ENCODE measurements at regions not wholly inside any gene's neighbourhood (a gene's known extent, or its start where the extent isn't known, plus 50 kb on each side); places are given as distances from the start of the nearest gene placed in this dataset.
"Not testable (repeated sequence)": the region's sequence is repeated elsewhere in the genome, so short reads cannot be mapped to it uniquely, and the experiment has no call there.

- CTCF ChIA-PET; H3K36me3 Mint-ChIP-seq (ENCODE audit: insufficient read depth, unreplicated experiment); DNase-seq; H3K27me3 Mint-ChIP-seq (ENCODE audit: unreplicated experiment); H3K4me3 Mint-ChIP-seq (ENCODE audit: low read depth, unreplicated experiment); H3K27ac Mint-ChIP-seq (ENCODE audit: unreplicated experiment); H3K4me1 Mint-ChIP-seq (ENCODE audit: low read depth, unreplicated experiment); intact Hi-C loops (cut with micrococcal nuclease; ENCODE audit: unreplicated experiment); H3K9me3 Mint-ChIP-seq (ENCODE audit: low read depth, unreplicated experiment); BruUV-seq (replicated peaks): not testable (repeated sequence)
Observed at GRCh38 chr9:66601472-66601871, 299.1 kb upstream of the ZNF658 start.

DNA sequence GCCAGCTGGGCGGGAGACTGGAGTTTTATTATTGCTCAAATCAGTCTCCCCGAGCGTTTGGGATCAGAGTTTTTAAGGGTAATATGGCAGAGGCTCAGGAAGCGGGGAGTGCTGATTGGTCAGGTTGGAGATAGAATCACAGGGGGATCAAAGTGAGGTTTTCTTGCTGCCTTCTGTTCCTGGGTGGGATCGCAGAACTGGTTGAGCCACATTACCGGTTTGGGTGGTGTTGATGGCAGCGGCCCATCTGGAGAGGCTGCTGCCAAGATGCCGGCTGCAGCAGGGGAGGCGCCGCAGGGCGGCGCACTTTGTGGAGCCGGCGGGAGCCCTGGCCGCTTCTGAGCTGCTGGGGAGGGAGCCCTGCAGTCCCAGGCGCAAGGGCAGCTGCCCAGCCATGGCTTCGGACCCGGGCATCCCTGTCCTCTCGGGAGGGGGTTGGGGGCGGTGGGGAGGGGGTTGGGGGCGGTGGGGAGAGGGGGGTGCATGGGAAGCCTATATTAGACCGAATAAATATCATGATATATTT is 268.9 kb upstream of the ZNF658 start:
- CTCF ChIA-PET; H3K9me3 Mint-ChIP-seq (ENCODE audit: low read depth, unreplicated experiment); H3K4me3 Mint-ChIP-seq (ENCODE audit: low read depth, unreplicated experiment); H3K27ac Mint-ChIP-seq (ENCODE audit: unreplicated experiment); H3K36me3 Mint-ChIP-seq (ENCODE audit: insufficient read depth, unreplicated experiment); intact Hi-C loops (cut with micrococcal nuclease; ENCODE audit: unreplicated experiment); BruUV-seq (replicated peaks); H3K27me3 Mint-ChIP-seq (ENCODE audit: unreplicated experiment); H3K4me1 Mint-ChIP-seq (ENCODE audit: low read depth, unreplicated experiment): not testable (repeated sequence)
- peak; percentile 45 for DNase-seq

- BruUV-seq (replicated peaks); CTCF ChIA-PET; H3K4me1 Mint-ChIP-seq (ENCODE audit: low read depth, unreplicated experiment); H3K27me3 Mint-ChIP-seq (ENCODE audit: unreplicated experiment); H3K27ac Mint-ChIP-seq (ENCODE audit: unreplicated experiment); H3K36me3 Mint-ChIP-seq (ENCODE audit: insufficient read depth, unreplicated experiment); H3K9me3 Mint-ChIP-seq (ENCODE audit: low read depth, unreplicated experiment); H3K4me3 Mint-ChIP-seq (ENCODE audit: low read depth, unreplicated experiment); intact Hi-C loops (cut with micrococcal nuclease; ENCODE audit: unreplicated experiment); DNase-seq: not testable (repeated sequence)
Observed at GRCh38 chr9:66647675-66648074, 252.8 kb upstream of the ZNF658 start.

GRCh38 chr9:66690242-66690641 is 210.3 kb upstream of the ZNF658 start:
- H3K27ac Mint-ChIP-seq (ENCODE audit: unreplicated experiment); H3K9me3 Mint-ChIP-seq (ENCODE audit: low read depth, unreplicated experiment); CTCF ChIA-PET; DNase-seq; BruUV-seq (replicated peaks); H3K4me3 Mint-ChIP-seq (ENCODE audit: low read depth, unreplicated experiment); H3K36me3 Mint-ChIP-seq (ENCODE audit: insufficient read depth, unreplicated experiment); H3K27me3 Mint-ChIP-seq (ENCODE audit: unreplicated experiment); H3K4me1 Mint-ChIP-seq (ENCODE audit: low read depth, unreplicated experiment); intact Hi-C loops (cut with micrococcal nuclease; ENCODE audit: unreplicated experiment): not testable (repeated sequence)

GRCh38 chr9:66695561-66696240 is 204.8 kb upstream of the ZNF658 start:
- H3K36me3 Mint-ChIP-seq (ENCODE audit: insufficient read depth, unreplicated experiment); H3K4me3 Mint-ChIP-seq (ENCODE audit: low read depth, unreplicated experiment); H3K27ac Mint-ChIP-seq (ENCODE audit: unreplicated experiment); H3K9me3 Mint-ChIP-seq (ENCODE audit: low read depth, unreplicated experiment); H3K27me3 Mint-ChIP-seq (ENCODE audit: unreplicated experiment); intact Hi-C loops (cut with micrococcal nuclease; ENCODE audit: unreplicated experiment); CTCF ChIA-PET; DNase-seq; BruUV-seq (replicated peaks); H3K4me1 Mint-ChIP-seq (ENCODE audit: low read depth, unreplicated experiment): not testable (repeated sequence)

DNA sequence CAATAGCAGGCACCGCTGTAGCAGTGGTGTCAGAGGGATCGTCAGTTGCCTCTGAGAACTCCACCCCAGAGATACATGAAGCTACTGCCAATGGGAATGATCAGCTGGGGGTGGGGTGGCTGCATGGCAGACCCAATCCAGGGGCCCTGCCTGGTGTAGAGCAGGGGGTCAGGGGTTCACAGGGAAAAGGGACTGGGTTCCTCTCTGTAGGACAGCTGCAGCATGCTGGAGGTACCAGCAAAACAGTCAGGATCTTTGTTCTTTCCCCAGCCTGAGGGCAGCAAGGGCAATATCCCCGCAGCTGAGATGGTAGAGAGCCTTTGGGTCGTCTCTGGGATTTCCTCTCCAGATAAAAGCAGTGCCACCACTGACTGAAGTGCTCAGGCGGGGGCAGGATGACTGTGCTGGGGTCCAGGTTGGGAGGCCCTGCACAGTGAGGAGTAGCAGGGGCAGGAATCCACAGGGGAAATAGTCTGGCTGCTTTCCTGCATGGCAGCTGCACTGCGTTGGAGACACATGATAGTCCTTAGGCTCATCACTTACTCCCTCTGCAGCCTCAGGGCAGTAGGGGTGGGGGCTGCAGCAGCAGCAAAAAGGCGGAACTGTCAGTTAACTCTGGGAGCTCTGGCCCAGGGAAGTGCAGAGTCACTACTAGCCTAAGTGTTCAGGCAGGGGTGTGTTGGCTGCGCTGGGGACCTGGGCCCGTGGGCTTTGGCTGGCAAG is 203.0 kb upstream of the ZNF658 start:
- H3K4me3 Mint-ChIP-seq (ENCODE audit: low read depth, unreplicated experiment); intact Hi-C loops (cut with micrococcal nuclease; ENCODE audit: unreplicated experiment); BruUV-seq (replicated peaks); H3K4me1 Mint-ChIP-seq (ENCODE audit: low read depth, unreplicated experiment); CTCF ChIA-PET; H3K27ac Mint-ChIP-seq (ENCODE audit: unreplicated experiment); H3K27me3 Mint-ChIP-seq (ENCODE audit: unreplicated experiment); H3K36me3 Mint-ChIP-seq (ENCODE audit: insufficient read depth, unreplicated experiment); H3K9me3 Mint-ChIP-seq (ENCODE audit: low read depth, unreplicated experiment); DNase-seq: not testable (repeated sequence)

- DNase-seq; H3K9me3 Mint-ChIP-seq (ENCODE audit: low read depth, unreplicated experiment); H3K27ac Mint-ChIP-seq (ENCODE audit: unreplicated experiment); H3K4me1 Mint-ChIP-seq (ENCODE audit: low read depth, unreplicated experiment); BruUV-seq (replicated peaks); H3K27me3 Mint-ChIP-seq (ENCODE audit: unreplicated experiment); H3K4me3 Mint-ChIP-seq (ENCODE audit: low read depth, unreplicated experiment); intact Hi-C loops (cut with micrococcal nuclease; ENCODE audit: unreplicated experiment); H3K36me3 Mint-ChIP-seq (ENCODE audit: insufficient read depth, unreplicated experiment); CTCF ChIA-PET: not testable (repeated sequence)
Observed at GRCh38 chr9:66698066-66698455, 202.5 kb upstream of the ZNF658 start.

- H3K27ac Mint-ChIP-seq (ENCODE audit: unreplicated experiment); H3K4me3 Mint-ChIP-seq (ENCODE audit: low read depth, unreplicated experiment); DNase-seq; H3K9me3 Mint-ChIP-seq (ENCODE audit: low read depth, unreplicated experiment); intact Hi-C loops (cut with micrococcal nuclease; ENCODE audit: unreplicated experiment); CTCF ChIA-PET; H3K36me3 Mint-ChIP-seq (ENCODE audit: insufficient read depth, unreplicated experiment); H3K27me3 Mint-ChIP-seq (ENCODE audit: unreplicated experiment); BruUV-seq (replicated peaks); H3K4me1 Mint-ChIP-seq (ENCODE audit: low read depth, unreplicated experiment): not testable (repeated sequence)
Observed at GRCh38 chr9:66701411-66702377, 198.8 kb upstream of the ZNF658 start.

DNA sequence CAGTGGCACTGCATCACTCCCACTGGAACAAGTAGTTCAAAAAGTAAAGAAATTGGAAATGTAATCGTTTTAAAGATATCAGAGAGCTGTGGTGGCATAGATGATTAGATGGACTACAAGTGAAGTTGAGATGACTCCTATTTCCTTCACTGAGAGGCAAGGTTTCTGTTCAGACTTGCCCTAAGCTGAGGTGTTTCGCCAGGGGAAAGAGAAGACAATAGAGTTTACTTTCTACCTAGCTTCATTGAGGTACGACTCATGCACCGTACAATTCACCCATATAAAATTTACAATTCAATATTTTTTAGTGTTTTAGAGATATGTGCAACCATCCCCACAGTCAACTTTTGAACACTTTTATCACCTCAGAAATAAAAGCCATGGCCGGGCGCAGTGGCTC is 189.0 kb upstream of the ZNF658 start:
- H3K4me3 Mint-ChIP-seq (ENCODE audit: low read depth, unreplicated experiment); H3K36me3 Mint-ChIP-seq (ENCODE audit: insufficient read depth, unreplicated experiment); H3K27me3 Mint-ChIP-seq (ENCODE audit: unreplicated experiment); DNase-seq; BruUV-seq (replicated peaks); H3K4me1 Mint-ChIP-seq (ENCODE audit: low read depth, unreplicated experiment); H3K27ac Mint-ChIP-seq (ENCODE audit: unreplicated experiment); CTCF ChIA-PET; H3K9me3 Mint-ChIP-seq (ENCODE audit: low read depth, unreplicated experiment); intact Hi-C loops (cut with micrococcal nuclease; ENCODE audit: unreplicated experiment): not testable (repeated sequence)
